Glomerular endothelial cell (primary cell): ENCODE measurements at regions not wholly inside any gene's neighbourhood (a gene's known extent, or its start where the extent isn't known, plus 50 kb on each side); places are given as distances from the start of the nearest gene placed in this dataset.
"Not testable (repeated sequence)": the region's sequence is repeated elsewhere in the genome, so short reads cannot be mapped to it uniquely, and the experiment has no call there.

Source experiments
- DNase-seq: peaks from one replicate; pipeline ENCODE4 v3.0.0-alpha.2; 2011; ENCODE audit warnings: low read depth, low spot score; ENCODE audit errors: extremely low read depth

GRCh38 chr13:59423708-59424340 is 739.9 kb downstream of the DIAPH3 start:
- DNase-seq: no peak

- DNase-seq: no peak
Observed at GRCh38 chr13:59424661-59425060, 739.1 kb downstream of the DIAPH3 start.

DNA sequence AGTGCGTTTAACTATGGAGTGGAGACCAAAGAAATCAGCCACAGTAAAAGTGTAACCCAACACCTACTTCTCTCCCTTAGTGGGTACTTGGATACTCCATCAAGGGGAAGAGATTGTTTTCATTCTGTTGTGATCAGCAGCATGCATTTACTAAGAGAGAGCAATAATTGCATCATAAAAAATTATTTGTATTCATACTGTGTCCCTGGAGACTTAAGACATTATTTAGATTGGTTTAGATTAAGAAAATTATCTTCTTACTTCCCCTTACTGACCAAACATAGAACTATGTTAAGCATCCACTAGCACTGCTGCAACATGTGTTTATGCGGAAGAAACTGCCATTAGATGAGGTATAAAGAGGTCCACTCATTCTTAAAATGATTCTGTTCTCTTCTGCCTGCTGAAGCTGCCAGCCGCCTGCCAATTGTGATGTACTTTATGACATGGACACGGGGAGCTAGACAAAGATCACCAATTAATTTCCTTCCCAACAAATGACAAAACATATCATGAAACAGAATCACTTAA is 738.5 kb downstream of the DIAPH3 start:
- DNase-seq: no peak

DNA sequence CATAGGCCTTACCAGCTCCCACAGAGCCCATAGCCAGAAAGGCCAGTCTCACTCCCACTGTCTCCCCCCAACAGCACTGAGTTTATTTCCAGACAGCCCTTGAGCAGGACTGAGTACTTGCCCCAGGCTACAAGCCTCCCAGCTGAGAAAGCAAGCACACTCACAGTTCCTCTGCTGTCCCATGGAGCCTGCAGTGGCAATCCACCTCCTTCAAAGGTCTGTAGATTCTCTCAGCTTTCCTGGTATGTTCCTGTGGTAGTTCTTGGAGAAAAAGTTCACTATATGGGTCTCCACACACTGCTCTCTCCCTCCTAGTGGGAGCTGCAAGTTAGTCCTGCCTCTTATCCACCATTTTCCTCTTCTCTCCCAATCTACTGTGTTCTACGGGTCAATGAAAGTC is 728.7 kb downstream of the DIAPH3 start:
- no peak for DNase-seq

- DNase-seq: no peak
Observed at GRCh38 chr13:59437544-59438301, 726.0 kb downstream of the DIAPH3 start.

- no peak for DNase-seq
Observed at GRCh38 chr13:59439776-59440428, 723.8 kb downstream of the DIAPH3 start.

DNA sequence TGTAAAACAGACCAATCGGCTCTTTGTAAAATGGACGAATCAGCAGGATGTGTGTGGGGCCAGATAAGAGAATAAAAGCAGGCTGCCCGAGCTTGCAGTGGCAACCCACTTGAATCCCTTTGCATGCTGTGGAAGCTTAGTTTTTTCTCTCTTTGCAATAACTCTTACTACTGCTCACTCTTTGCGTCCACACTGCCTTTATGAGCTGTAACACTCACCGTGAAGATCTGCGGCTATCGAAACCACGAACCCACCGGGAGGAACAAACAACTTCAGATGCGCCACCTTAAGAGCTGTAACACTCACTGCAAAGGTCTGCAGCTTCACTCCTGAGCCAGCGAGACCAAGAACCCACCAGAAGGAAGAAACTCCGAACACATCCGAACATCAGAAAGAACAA is 722.7 kb downstream of the DIAPH3 start:
- not testable (repeated sequence) for DNase-seq

DNA sequence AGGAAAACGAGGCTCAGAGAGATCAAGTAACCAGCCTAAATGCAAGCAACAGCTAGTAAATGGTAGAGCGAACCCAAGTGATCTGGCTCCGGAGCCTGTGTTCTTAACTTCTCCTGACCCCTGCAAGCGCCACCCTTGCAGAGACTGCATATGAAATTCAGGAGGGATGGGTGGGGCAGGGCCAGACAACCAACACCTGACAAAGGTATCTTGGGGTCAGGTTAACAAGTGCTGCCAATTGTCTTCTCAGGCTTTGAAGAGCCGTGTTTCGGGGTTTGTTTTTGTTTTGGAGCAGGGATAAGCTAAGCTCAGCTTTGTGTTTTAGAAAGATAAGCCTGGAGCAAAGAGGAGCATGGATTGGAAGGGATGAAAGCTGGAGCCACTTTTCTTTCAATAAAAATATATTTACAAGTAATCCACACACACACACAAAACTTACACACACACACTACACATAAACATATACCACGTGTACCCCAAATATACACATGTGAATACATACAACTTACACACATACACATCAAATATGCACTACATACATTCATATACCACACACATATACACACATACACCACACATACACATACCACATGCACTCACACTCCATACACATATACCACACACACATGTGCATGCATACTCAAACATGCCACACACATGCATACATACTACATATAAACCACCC is 722.0 kb downstream of the DIAPH3 start:
- no peak for DNase-seq

GRCh38 chr13:59442461-59442860 is 721.3 kb downstream of the DIAPH3 start:
- no peak for DNase-seq

DNA sequence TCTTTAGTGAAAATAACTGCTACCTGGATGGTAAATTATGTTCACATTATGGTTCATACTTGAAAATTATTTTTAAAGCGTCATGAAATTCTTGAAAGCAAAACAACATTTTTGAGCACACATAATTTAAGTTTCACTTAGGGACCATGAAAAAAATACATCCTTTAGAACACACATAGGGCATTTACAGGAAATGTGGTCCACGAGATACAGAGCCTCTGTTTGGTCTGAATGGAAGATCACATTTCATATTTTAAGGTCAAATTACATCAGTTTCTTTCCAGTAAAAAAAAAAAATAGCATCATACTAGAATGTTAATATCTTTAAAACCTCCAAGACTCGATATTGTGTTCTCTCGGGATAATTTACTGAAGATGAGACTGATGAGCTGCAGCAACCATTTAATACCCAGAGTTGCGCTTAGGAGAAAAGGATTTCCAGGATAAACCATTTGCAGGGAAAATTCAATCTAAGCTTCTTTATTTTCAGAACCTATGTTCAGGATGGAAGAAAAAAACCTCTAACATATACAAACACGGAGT is 720.7 kb downstream of the DIAPH3 start:
- DNase-seq: no peak

- no peak for DNase-seq
Observed at GRCh38 chr13:59444210-59444857, 719.4 kb downstream of the DIAPH3 start.

- no peak for DNase-seq
Observed at GRCh38 chr13:59445812-59446211, 717.9 kb downstream of the DIAPH3 start.

DNA sequence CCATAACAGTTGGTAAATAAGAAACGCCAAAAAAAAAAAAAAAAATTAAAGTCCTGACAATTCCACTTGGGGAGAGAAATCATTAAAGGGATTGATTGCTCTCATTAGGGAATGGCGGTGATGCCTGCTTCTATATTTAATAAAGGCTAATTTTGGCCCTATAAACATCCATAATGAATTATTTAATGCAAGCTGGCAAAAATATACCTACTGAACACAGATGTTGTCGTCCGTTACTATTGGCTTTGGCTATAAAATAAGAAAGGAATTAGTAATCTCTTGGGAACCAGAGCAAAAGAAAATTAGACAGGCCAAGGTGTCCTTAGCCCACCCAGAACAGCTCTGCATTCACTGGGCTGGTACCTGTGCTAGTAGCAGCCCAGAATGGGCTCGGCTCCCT is 717.3 kb downstream of the DIAPH3 start:
- no peak for DNase-seq

- no peak for DNase-seq
Observed at GRCh38 chr13:59447031-59447430, 716.7 kb downstream of the DIAPH3 start.

GRCh38 chr13:59447846-59448620 is 715.7 kb downstream of the DIAPH3 start:
- DNase-seq: no peak

GRCh38 chr13:59449750-59450149 is 714.0 kb downstream of the DIAPH3 start:
- no peak for DNase-seq

DNA sequence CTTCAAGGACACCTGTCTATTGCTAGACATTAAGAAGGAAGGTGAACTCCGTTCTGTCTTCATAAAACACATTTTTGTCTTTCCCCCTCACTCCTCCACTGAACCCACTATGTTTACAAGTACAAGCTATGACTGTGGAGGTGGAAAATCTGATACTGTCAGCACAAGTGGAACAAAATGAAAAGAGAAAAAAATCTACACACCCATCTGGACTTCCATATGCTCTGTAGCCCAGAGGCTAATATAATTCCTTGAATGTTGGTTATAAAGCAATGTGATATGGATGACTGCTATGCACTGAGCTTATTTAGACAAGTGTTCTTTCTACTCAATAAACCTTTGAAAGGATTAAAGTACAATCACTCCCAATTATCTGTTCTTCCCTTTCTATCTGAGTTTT is 713.5 kb downstream of the DIAPH3 start:
- DNase-seq: no peak

DNA sequence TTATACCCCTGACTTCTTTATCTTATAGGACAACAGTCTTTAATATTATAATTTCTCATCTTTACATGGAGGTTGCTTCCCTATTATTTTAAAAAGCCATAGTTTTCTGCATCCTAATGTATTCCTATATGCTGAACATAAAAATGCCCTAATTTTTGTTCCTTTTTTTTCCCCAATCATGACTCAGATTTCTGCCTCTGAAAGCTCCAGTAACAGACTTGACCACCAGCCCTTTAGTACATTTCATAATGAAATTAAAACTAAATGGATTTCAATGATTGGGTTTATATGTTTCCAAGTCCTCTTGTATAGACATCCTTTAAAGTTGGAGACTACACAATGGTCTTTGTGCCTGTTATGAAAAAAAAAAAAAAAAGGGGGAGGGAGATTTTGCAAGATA is 712.5 kb downstream of the DIAPH3 start:
- no peak for DNase-seq

- DNase-seq: no peak
Observed at GRCh38 chr13:59452189-59452890, 711.4 kb downstream of the DIAPH3 start.
